Mesodermal cell (in vitro differentiated cells): ENCODE measurements at regions not wholly inside any gene's neighbourhood (a gene's known extent, or its start where the extent isn't known, plus 50 kb on each side); places are given as distances from the start of the nearest gene placed in this dataset.

Experiments
- H3K27ac ChIP-seq: 2 replicates; pipeline ENCODE4 v1.7.0; 2013; ENCODE audit warnings: mild to moderate bottlenecking, low read depth, low read length, moderate library complexity; ENCODE audit not compliant: severe bottlenecking
- H3K36me3 ChIP-seq: 2 replicates; pipeline ENCODE4 v1.7.1; 2013; ENCODE audit warnings: mild to moderate bottlenecking, low read length, moderate library complexity; ENCODE audit not compliant: control insufficient read depth, insufficient read depth
- H3K4me1 ChIP-seq: one replicate; pipeline ENCODE4 v1.7.1; 2013; ENCODE audit warnings: mild to moderate bottlenecking, low read length; ENCODE audit not compliant: insufficient read depth, control insufficient read depth, poor library complexity, severe bottlenecking
- H3K4me3 ChIP-seq: 2 replicates; pipeline ENCODE4 v1.7.0; 2013; ENCODE audit warnings: low read length, control low read depth, mild to moderate bottlenecking; ENCODE audit not compliant: insufficient read depth, poor library complexity, severe bottlenecking; ENCODE audit errors: extremely low read depth
- H3K9me3 ChIP-seq: 2 replicates; pipeline ENCODE4 v1.7.1; 2013; ENCODE audit warnings: mild to moderate bottlenecking, low read length, moderate library complexity; ENCODE audit not compliant: control insufficient read depth
- WGBS, 2 experiments: methylation state at CpG; one replicate each; pipeline ENCODE4 v1.1.5; 2013; ENCODE audit warnings: missing lambda C conversion rate in 2 of 2; ENCODE audit not compliant: insufficient coverage in 2 of 2; 5-methylcytosine and 5-hydroxymethylcytosine counted together

GRCh38 chr2:236965021-236965840 lies 120.5 kb upstream of the COPS8 start:
- Histone ChIP-seq H3K4me1 (no peaks in the 10 kb centered on the region), H3K9me3 (no peaks in the 10 kb centered on the region), H3K36me3 (no peaks in the 10 kb centered on the region), H3K4me3 (no peak overlapping the region), H3K27ac (no peak overlapping the region)
- WGBS, 2 experiments: 80 to 83% methylated on average over 7 to 8 of the region's 13 CpGs

DNA sequence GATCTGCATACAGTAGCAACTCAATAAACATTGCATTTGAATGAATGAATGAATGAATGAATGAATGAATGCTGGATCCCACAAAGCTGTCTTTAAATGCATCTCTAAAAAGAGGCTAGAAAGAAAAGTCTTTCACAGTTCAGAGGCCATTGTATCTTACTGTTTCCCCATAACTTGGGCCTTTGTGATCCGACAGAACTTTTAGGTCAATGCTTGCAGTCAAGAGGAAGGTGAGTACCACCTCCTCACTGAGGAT lies 119.9 kb upstream of the COPS8 start:
- no peak overlapping the region for H3K27ac ChIP-seq
- 67 to 83% methylated on average over 1 of the region's 1 CpG for WGBS, 2 experiments
- H3K4me1 ChIP-seq: no peaks in the 10 kb centered on the region
- no peaks in the 10 kb centered on the region for H3K36me3 ChIP-seq
- H3K4me3 ChIP-seq: no peak overlapping the region
- H3K9me3 ChIP-seq: no peaks in the 10 kb centered on the region

DNA sequence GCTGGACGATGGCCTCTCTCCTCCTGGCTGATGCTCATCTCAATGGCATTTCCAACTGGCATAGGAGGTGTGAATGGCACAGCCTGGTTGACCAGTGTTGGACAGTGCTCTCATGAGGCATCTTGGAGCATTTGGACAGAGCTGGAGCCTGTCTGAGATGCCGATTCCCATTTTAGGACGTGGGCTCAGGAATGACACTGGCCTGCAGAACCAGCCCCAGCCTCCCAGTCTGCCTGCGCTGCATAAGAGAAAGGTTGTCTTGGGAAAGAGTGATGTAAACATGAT lies 118.2 kb upstream of the COPS8 start:
- no peak overlapping the region for H3K4me3 ChIP-seq
- WGBS, 2 experiments: 94 to 97% methylated on average over 4 of the region's 4 CpGs
- H3K27ac ChIP-seq: no peak overlapping the region

GRCh38 chr2:236968101-236968879 lies 117.4 kb upstream of the COPS8 start:
- WGBS, 2 experiments: 90 to 94% methylated on average over 7 to 8 of the region's 10 CpGs
- H3K4me3 ChIP-seq: no peak overlapping the region
- no peaks in the 10 kb centered on the region for H3K36me3 ChIP-seq
- no peak overlapping the region for H3K27ac ChIP-seq
- peaks cover 5% of the 10 kb centered on the region for H3K4me1 ChIP-seq
- H3K9me3 ChIP-seq: no peaks in the 10 kb centered on the region

More for the DNA sequence above, 118.2 kb upstream of the COPS8 start:
- no peaks in the 10 kb centered on the region for H3K9me3 ChIP-seq
- no peaks in the 10 kb centered on the region for H3K36me3 ChIP-seq
- H3K4me1 ChIP-seq: peaks cover 5% of the 10 kb centered on the region

- no peaks in the 10 kb centered on the region for H3K9me3 ChIP-seq
- H3K27ac ChIP-seq: no peak overlapping the region
- no peak overlapping the region for H3K4me3 ChIP-seq
- peaks cover 5% of the 10 kb centered on the region for H3K4me1 ChIP-seq
- WGBS, 2 experiments: 82 to 98% methylated on average over 5 to 9 of the region's 10 CpGs
- no peaks in the 10 kb centered on the region for H3K36me3 ChIP-seq
Observed at GRCh38 chr2:236968880-236969534, 116.7 kb upstream of the COPS8 start.

GRCh38 chr2:236969767-236970655 lies 115.7 kb upstream of the COPS8 start:
- no peaks in the 10 kb centered on the region for H3K9me3 ChIP-seq
- no peak overlapping the region for H3K4me3 ChIP-seq
- no peaks in the 10 kb centered on the region for H3K36me3 ChIP-seq
- peaks cover 5% of the 10 kb centered on the region for H3K4me1 ChIP-seq
- 90 to 95% methylated on average over 13 to 14 of the region's 17 CpGs for WGBS, 2 experiments
- H3K27ac ChIP-seq: no peak overlapping the region

- Histone ChIP-seq H3K27ac (no peak overlapping the region), H3K4me1 (peaks cover 5% of the 10 kb centered on the region), H3K4me3 (no peak overlapping the region), H3K9me3 (no peaks in the 10 kb centered on the region), H3K36me3 (no peaks in the 10 kb centered on the region)
- WGBS, 2 experiments: 94 to 95% methylated on average over 3 of the region's 3 CpGs
Observed at GRCh38 chr2:236970656-236971010, 115.1 kb upstream of the COPS8 start.

- H3K27ac ChIP-seq: no peak overlapping the region
- no peaks in the 10 kb centered on the region for H3K9me3 ChIP-seq
- H3K4me3 ChIP-seq: no peak overlapping the region
- no peaks in the 10 kb centered on the region for H3K36me3 ChIP-seq
- H3K4me1 ChIP-seq: peaks cover 5% of the 10 kb centered on the region
- 90 to 96% methylated on average over 10 to 14 of the region's 15 CpGs for WGBS, 2 experiments
Observed at GRCh38 chr2:236971131-236971821, 114.4 kb upstream of the COPS8 start.

DNA sequence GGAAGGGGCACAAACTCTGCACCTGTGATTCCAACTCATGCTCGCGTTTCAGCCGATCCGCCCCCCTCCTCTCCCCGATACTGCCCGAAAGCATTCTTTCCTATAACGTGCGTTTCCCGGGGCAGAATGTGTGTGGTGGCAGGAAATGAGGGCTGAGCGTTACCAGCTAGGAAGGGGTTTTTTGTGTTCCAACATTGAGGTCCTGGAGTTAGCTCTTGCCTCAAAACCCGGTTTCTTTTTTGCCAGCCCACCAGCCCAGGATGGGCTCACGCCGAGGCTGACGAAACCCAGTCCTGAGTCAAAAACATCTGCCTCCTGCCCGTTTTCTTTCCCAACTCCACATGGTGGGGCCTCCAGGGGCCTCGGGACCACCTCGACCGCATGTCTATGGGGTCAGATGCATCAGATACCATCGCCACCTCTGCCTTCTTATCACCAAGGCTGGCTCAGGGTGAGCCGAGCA lies 113.7 kb upstream of the COPS8 start:
- Histone ChIP-seq H3K9me3 (no peaks in the 10 kb centered on the region), H3K4me3 (no peak overlapping the region), H3K27ac (no peak overlapping the region), H3K36me3 (no peaks in the 10 kb centered on the region), H3K4me1 (peaks cover 5% of the 10 kb centered on the region)
- 86 to 94% methylated on average over 13 to 18 of the region's 20 CpGs for WGBS, 2 experiments
